PC-3 (cell line): ENCODE measurements at regions not wholly inside any gene's neighbourhood (a gene's known extent, or its start where the extent isn't known, plus 50 kb on each side); places are given as distances from the start of the nearest gene placed in this dataset.

Experiments
- ATAC-seq: fragments of 200-7000 bp; cut with Tn5 transposase; 2 replicates; pipeline ENCODE4 v1.9.1; 2020; ENCODE audit warnings: mild to moderate bottlenecking, moderate library complexity
- BruUV-seq: library from RNA; stranded (reverse); fragments of 400-500 nt; replicated peaks from 2 replicates; lab custom pipeline; 2021; lab: Mats Ljungman, UMichigan
- CTCF ChIA-PET: fragments of 300-600 bp; sonication (Branson Sonifier 250); formaldehyde crosslinking; loops from one replicate; lab custom pipeline; 2022; ENCODE audit warnings: antibody characterized with exemption; lab: Charles Lee
- POLR2A ChIA-PET: fragments of 300-600 bp; sonication (Branson Sonifier 250); formaldehyde crosslinking; loops from one replicate; lab custom pipeline; 2022; ENCODE audit warnings: antibody characterized with exemption; ENCODE audit not compliant: unreplicated experiment; lab: Charles Lee
- DNase-seq: peaks from one replicate; pipeline ENCODE4 v3.0.0-alpha.2; 2015
- H2AFZ ChIP-seq: fragments of 300-600 bp; sonication (generic); 2 replicates; pipeline ENCODE4 v1.6.0; 2016; ENCODE audit warnings: antibody characterized with exemption, low read length
- H3F3A ChIP-seq: fragments of 300-600 bp; sonication (generic); one replicate; pipeline ENCODE4 v1.6.0; 2017; ENCODE audit warnings: antibody characterized with exemption, low read length, control low read depth, mild to moderate bottlenecking; ENCODE audit not compliant: unreplicated experiment
- H3K27ac ChIP-seq: fragments of 300-600 bp; sonication (generic); 2 replicates; pipeline ENCODE4 v1.5.1; 2016; ENCODE audit warnings: mild to moderate bottlenecking, low read length
- H3K27me3 ChIP-seq: fragments of 300-600 bp; sonication (generic); 2 replicates; pipeline ENCODE4 v1.6.1; 2016; ENCODE audit warnings: low read length, mixed read lengths
- H3K36me3 ChIP-seq: fragments of 300-600 bp; sonication (generic); 2 replicates; pipeline ENCODE4 v1.6.1; 2016; ENCODE audit warnings: low read depth, mixed run types, low read length, mixed read lengths
- H3K4me1 ChIP-seq: fragments of 300-600 bp; sonication (generic); 2 replicates; pipeline ENCODE4 v1.5.1; 2016; ENCODE audit warnings: low read length; ENCODE audit not compliant: insufficient read depth
- H3K4me2 ChIP-seq: fragments of 300-600 bp; sonication (generic); 2 replicates; pipeline ENCODE4 v1.6.0; 2016; ENCODE audit warnings: low read length
- H3K4me3 ChIP-seq: fragments of 300-600 bp; sonication (generic); 2 replicates; pipeline ENCODE4 v1.5.1; 2016; ENCODE audit warnings: mild to moderate bottlenecking, low read length, mixed read lengths
- H3K79me2 ChIP-seq: fragments of 300-600 bp; sonication (generic); 2 replicates; pipeline ENCODE4 v1.6.1; 2017; ENCODE audit warnings: low read length, mixed read lengths
- H3K9ac ChIP-seq: fragments of 300-600 bp; sonication (generic); 2 replicates; pipeline ENCODE4 v1.6.0; 2016; ENCODE audit warnings: mild to moderate bottlenecking, low read length
- H3K9me2 ChIP-seq: fragments of 300-600 bp; sonication (generic); replicated peaks from 2 replicates; pipeline ENCODE4 v1.6.1; 2016; ENCODE audit warnings: mixed run types, low read length, mixed read lengths
- H3K9me3 ChIP-seq: fragments of 300-600 bp; sonication (generic); 2 replicates; pipeline ENCODE4 v1.6.1; 2016; ENCODE audit warnings: low read length, mixed read lengths
- H4K20me1 ChIP-seq: fragments of 300-600 bp; sonication (generic); 2 replicates; pipeline ENCODE4 v1.6.1; 2016; ENCODE audit warnings: low read length, mixed read lengths
- EZH2 ChIP-seq: fragments of 300-600 bp; sonication (generic); IDR thresholded peaks from one replicate; pipeline ENCODE4 v1.6.1; 2017; ENCODE audit warnings: antibody characterized with exemption, mild to moderate bottlenecking, low read length; ENCODE audit not compliant: unreplicated experiment
- EZH2phosphoT487 ChIP-seq: fragments of 300-600 bp; sonication (generic); IDR thresholded peaks from 2 replicates; pipeline ENCODE4 v1.6.1; 2018; ENCODE audit warnings: mild to moderate bottlenecking, antibody characterized with exemption, low read length, borderline replicate concordance
- intact Hi-C: fragments of 100-400 bp; cut with micrococcal nuclease; formaldehyde crosslinking; loops from 2 replicates; pipeline ENCODE4 v1.9.0; 2023
- TF ChIP-seq, protein P1 (sequence below): fragments of 300-600 bp; sonication (generic); conservative IDR thresholded peaks from 2 replicates; pipeline ENCODE4 v1.5.1; 2017; ENCODE audit warnings: antibody characterized with exemption, low read depth, mild to moderate bottlenecking, low read length

DNA sequence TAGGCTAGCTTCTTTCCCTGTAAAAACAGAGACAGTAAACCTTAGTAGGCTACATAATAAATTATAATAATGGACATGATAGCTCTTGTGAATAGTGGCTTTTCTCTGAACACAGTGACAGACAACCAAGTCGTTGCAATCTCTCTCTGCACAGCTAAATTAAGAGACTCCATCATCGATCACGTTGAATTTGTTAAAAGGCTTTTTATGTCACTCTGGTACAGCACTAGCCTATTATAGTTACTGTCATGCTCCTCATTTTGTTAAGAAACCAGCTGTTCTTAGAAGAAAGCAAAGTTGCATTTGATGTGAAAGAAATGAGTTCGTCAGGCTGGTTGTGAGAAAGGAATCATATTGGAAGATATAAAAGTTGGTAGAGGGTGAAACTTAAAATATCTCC, 50.3 kb upstream of the ARHGAP28 start:
- CTCF ChIA-PET = no interaction called here

More for the DNA sequence above, 50.3 kb upstream of the ARHGAP28 start:
- Histone ChIP-seq H3F3A (no peaks in the 10 kb centered on the region), H3K4me2 (no peak overlapping the region), H3K9ac (no peak overlapping the region), H3K4me3 (no peak overlapping the region), H3K9me3 (no peaks in the 10 kb centered on the region), H2AFZ (no peak overlapping the region), H3K27ac (no peak overlapping the region), H3K79me2 (no peaks in the 10 kb centered on the region), H4K20me1 (no peaks in the 10 kb centered on the region), H3K36me3 (no peaks in the 10 kb centered on the region), H3K27me3 (no peaks in the 10 kb centered on the region), H3K4me1 (no peaks in the 10 kb centered on the region), H3K9me2 (no peaks in the 10 kb centered on the region)
- no peak for ATAC-seq
- intact Hi-C loops = no loop called here
- BruUV-seq = no TSS peak
- TF ChIP-seq EZH2 (no peak), EZH2phosphoT487 (no peak)
- TF ChIP-seq, protein P1, sequence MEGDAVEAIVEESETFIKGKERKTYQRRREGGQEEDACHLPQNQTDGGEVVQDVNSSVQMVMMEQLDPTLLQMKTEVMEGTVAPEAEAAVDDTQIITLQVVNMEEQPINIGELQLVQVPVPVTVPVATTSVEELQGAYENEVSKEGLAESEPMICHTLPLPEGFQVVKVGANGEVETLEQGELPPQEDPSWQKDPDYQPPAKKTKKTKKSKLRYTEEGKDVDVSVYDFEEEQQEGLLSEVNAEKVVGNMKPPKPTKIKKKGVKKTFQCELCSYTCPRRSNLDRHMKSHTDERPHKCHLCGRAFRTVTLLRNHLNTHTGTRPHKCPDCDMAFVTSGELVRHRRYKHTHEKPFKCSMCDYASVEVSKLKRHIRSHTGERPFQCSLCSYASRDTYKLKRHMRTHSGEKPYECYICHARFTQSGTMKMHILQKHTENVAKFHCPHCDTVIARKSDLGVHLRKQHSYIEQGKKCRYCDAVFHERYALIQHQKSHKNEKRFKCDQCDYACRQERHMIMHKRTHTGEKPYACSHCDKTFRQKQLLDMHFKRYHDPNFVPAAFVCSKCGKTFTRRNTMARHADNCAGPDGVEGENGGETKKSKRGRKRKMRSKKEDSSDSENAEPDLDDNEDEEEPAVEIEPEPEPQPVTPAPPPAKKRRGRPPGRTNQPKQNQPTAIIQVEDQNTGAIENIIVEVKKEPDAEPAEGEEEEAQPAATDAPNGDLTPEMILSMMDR = no peak
- DNase-seq = no peak
- POLR2A ChIA-PET = no interaction called here
